K562 (cell line): ENCODE measurements at regions not wholly inside any gene's neighbourhood (a gene's known extent, or its start where the extent isn't known, plus 50 kb on each side); places are given as distances from the start of the nearest gene placed in this dataset.

ENCODE experiments used
- ATAC-seq: fragments of 200-7000 bp; cut with Tn5 transposase; 3 replicates; pipeline ENCODE4 v1.9.1; 2020; ENCODE audit warnings: moderate library complexity
- BruUV-seq: library from RNA; stranded (reverse); fragments of 400-500 nt; replicated peaks from 2 replicates; lab custom pipeline; 2021; lab: Mats Ljungman, UMichigan
- CTCF ChIA-PET: fragments of 300-600 bp; formaldehyde crosslinking; extraction: SDS; loops from one replicate; lab custom pipeline; 2021; ENCODE audit warnings: low intra/inter-chr PET ratio; lab: Yijun Ruan, JAX
- POLR2A ChIA-PET: fragments of 300-600, 350-650 bp; sonication (Branson Sonifier 250); formaldehyde crosslinking; extraction: SDS; loops from one replicate; lab custom pipeline; 2021; ENCODE audit warnings: antibody characterized with exemption, inconsistent platforms; lab: Yijun Ruan, JAX
- DNase-seq, 4 experiments: peaks; one replicate each; pipeline versions ENCODE4 v3.0.0 to v3.0.0-alpha.2; 2011 to 2018; ENCODE audit warnings: low spot score in 3 of 4, mixed read lengths in 3 of 4; ENCODE audit errors: extremely low read depth in 1 of 4
- FAIRE-seq: peaks from 2 replicates; lab custom pipeline; 2011; peaks lifted over from hg19 to GRCh38; lab: Jason Lieb, UNC
- H2AFZ ChIP-seq: 2 replicates; pipeline ENCODE4 v1.6.0; 2011; ENCODE audit warnings: low read depth, low read length, control low read depth, inconsistent platforms
- H3K27ac ChIP-seq: fragments of 200-600 bp; 3 replicates; pipeline ENCODE4 v1.8.0; 2011; ENCODE audit warnings: low read depth, mild to moderate bottlenecking, control low read depth, inconsistent platforms, low read length, moderate library complexity, mixed read lengths; ENCODE audit errors: extremely low read depth
- H3K27me3 ChIP-seq, 2 experiments: fragments of 300-600 bp in 1 of 2; 2 replicates in 1 of 2; 3 replicates in 1 of 2; pipeline versions ENCODE4 v1.6.0 to v1.8.0; 2011; ENCODE audit warnings: inconsistent platforms in 2 of 2, low read length in 2 of 2, mild to moderate bottlenecking in 1 of 2, mixed read lengths in 1 of 2, moderate library complexity in 1 of 2; ENCODE audit not compliant: control insufficient read depth in 2 of 2, insufficient read depth in 2 of 2
- H3K36me3 ChIP-seq: fragments of 300-600 bp; 3 replicates; pipeline ENCODE4 v1.8.0; 2011; ENCODE audit warnings: mild to moderate bottlenecking, low read length, inconsistent platforms; ENCODE audit not compliant: control insufficient read depth, insufficient read depth
- H3K4me1 ChIP-seq, 2 experiments: fragments of 200-600 bp in 1 of 2; replicated peaks in 1 of 2; 2 replicates in 1 of 2; 3 replicates in 1 of 2; pipeline versions ENCODE4 v1.5.1 to v1.8.0; 2011; ENCODE audit warnings: inconsistent platforms in 2 of 2, low read length in 2 of 2, mild to moderate bottlenecking in 1 of 2, mixed read lengths in 1 of 2, moderate library complexity in 1 of 2; ENCODE audit not compliant: control insufficient read depth in 2 of 2, insufficient read depth in 2 of 2
- H3K4me2 ChIP-seq: 2 replicates; pipeline ENCODE4 v1.6.1; 2011; ENCODE audit warnings: low read length, control low read depth, inconsistent platforms, mixed read lengths; ENCODE audit not compliant: insufficient read depth
- H3K4me3 ChIP-seq: fragments of 200-600 bp; sonication (generic), shearing (Covaris generic); 2 replicates; pipeline ENCODE4 v1.5.1; 2016; ENCODE audit warnings: control low read depth, inconsistent platforms
- H3K79me2 ChIP-seq: fragments of 200-600 bp; 3 replicates; pipeline ENCODE4 v1.8.0; 2011; ENCODE audit warnings: low read length, inconsistent platforms; ENCODE audit not compliant: control insufficient read depth, insufficient read depth
- H3K9ac ChIP-seq, 2 experiments: 2 replicates each; pipeline versions ENCODE4 v1.6.0 to v1.6.1; 2011; ENCODE audit warnings: low read depth in 2 of 2, low read length in 2 of 2, control low read depth in 1 of 2, inconsistent platforms in 1 of 2, mild to moderate bottlenecking in 1 of 2, mixed read lengths in 1 of 2; ENCODE audit not compliant: insufficient read depth in 1 of 2
- H3K9me1 ChIP-seq: one replicate; pipeline ENCODE4 v1.6.0; 2011; ENCODE audit warnings: inconsistent platforms, mild to moderate bottlenecking, low read length, moderate library complexity; ENCODE audit not compliant: control insufficient read depth, insufficient read depth
- H3K9me3 ChIP-seq: replicated peaks from 2 replicates; pipeline ENCODE4 v1.5.1; 2011; ENCODE audit warnings: low read depth, low read length, inconsistent platforms; ENCODE audit not compliant: control insufficient read depth, insufficient read depth
- H4K20me1 ChIP-seq: replicated peaks from 2 replicates; pipeline ENCODE4 v1.6.1; 2011; ENCODE audit warnings: low read length, inconsistent platforms, mixed read lengths; ENCODE audit not compliant: control insufficient read depth, insufficient read depth
- ARID1B ChIP-seq: fragments of 450-650 bp; IDR thresholded peaks from 2 replicates; pipeline ENCODE4 v1.6.1; 2016; ENCODE audit warnings: antibody characterized with exemption, mild to moderate bottlenecking, inconsistent platforms
- BCOR ChIP-seq: fragments of 450-650 bp; IDR thresholded peaks from 2 replicates; pipeline ENCODE4 v1.6.1; 2016
- BMI1 ChIP-seq: fragments of 150-350 bp; IDR thresholded peaks from 2 replicates; pipeline ENCODE4 v1.6.1; 2014; ENCODE audit warnings: low read length
- CHD1 ChIP-seq: fragments of 200-600 bp; sonication (generic); IDR thresholded peaks from one replicate; pipeline ENCODE4 v1.6.1; 2012; ENCODE audit warnings: mild to moderate bottlenecking, moderate library complexity, low read length, inconsistent platforms
- DIDO1 ChIP-seq: fragments of 450-650 bp; IDR thresholded peaks from 2 replicates; pipeline ENCODE4 v1.6.1; 2016; ENCODE audit warnings: low read depth, missing biosample characterization, missing genetic modification characterization
- ELF2 ChIP-seq: fragments of 250-450 bp; sonication (Bioruptor Pico); IDR thresholded peaks from 2 replicates; pipeline ENCODE4 v1.5.0; 2021; ENCODE audit warnings: mild to moderate bottlenecking
- GABPB2 ChIP-seq: fragments of 250-450 bp; sonication (Bioruptor Pico); conservative IDR thresholded peaks from 2 replicates; pipeline ENCODE4 v1.5.1; 2021; ENCODE audit warnings: mild to moderate bottlenecking
- MLX ChIP-seq, 2 experiments: fragments of 450-650 bp in 1 of 2; sonication (generic) in 1 of 2; formaldehyde crosslinking; conservative IDR thresholded peaks; 2 replicates each; pipeline versions ENCODE4 v1.4.0 to v1.8.1; 2020 to 2022; ENCODE audit warnings: mild to moderate bottlenecking in 1 of 2, missing genetic modification reagents in 1 of 2
- NCOA2 ChIP-seq, 2 experiments: fragments of 450-650 bp; IDR thresholded peaks; 2 replicates each; pipeline ENCODE4 v1.6.1; 2018; ENCODE audit warnings: mild to moderate bottlenecking in 2 of 2, moderate library complexity in 1 of 2; ENCODE audit not compliant: partially characterized antibody in 2 of 2
- SP1 ChIP-seq: sonication (generic); formaldehyde crosslinking; IDR thresholded peaks from 2 replicates; pipeline ENCODE4 v1.8.1; 2022; ENCODE audit warnings: mild to moderate bottlenecking, missing genetic modification reagents
- TEAD2 ChIP-seq: fragments of 450-650 bp; IDR thresholded peaks from 2 replicates; pipeline ENCODE4 v1.6.1; 2016; ENCODE audit warnings: missing genetic modification characterization, control low read depth, missing compliant biosample characterization
- TFAM ChIP-seq: fragments of 250-450 bp; sonication (Bioruptor Pico); conservative IDR thresholded peaks from 2 replicates; pipeline ENCODE4 v1.5.0; 2021; ENCODE audit warnings: mild to moderate bottlenecking, moderate library complexity
- TFE3 ChIP-seq: fragments of 450-650 bp; formaldehyde crosslinking; IDR thresholded peaks from 2 replicates; pipeline ENCODE4 v1.4.0; 2020; ENCODE audit warnings: mild to moderate bottlenecking, mixed read lengths
- UBTF ChIP-seq, 2 experiments: IDR thresholded peaks; 2 replicates each; pipeline ENCODE4 v1.6.1; 2012; ENCODE audit warnings: improper control_type of control experiment in 2 of 2, low read depth in 2 of 2, low read length in 2 of 2, borderline replicate concordance in 1 of 2
- ZBTB33 ChIP-seq: sonication (generic); formaldehyde crosslinking; IDR thresholded peaks from 2 replicates; pipeline ENCODE4 v1.8.1; 2023; ENCODE audit warnings: mild to moderate bottlenecking, missing genetic modification reagents
- ZNF253 ChIP-seq: fragments of 250-450 bp; sonication (Bioruptor Pico); conservative IDR thresholded peaks from 2 replicates; pipeline ENCODE4 v1.6.1; 2021; ENCODE audit warnings: mild to moderate bottlenecking
- ZNF699 ChIP-seq: fragments of 250-450 bp; sonication (Bioruptor Pico); IDR thresholded peaks from 2 replicates; pipeline ENCODE4 v1.8.0; 2021; ENCODE audit warnings: mild to moderate bottlenecking, moderate library complexity; ENCODE audit not compliant: insufficient replicate concordance
- in situ Hi-C: fragments of 300-500 bp; cut with MboI; formaldehyde crosslinking; loops from 4 replicates; pipeline ENCODE4 v1.15.0; 2018; ENCODE audit warnings: inconsistent platforms, mixed read lengths
- intact Hi-C: fragments of 100-400 bp; cut with micrococcal nuclease; formaldehyde crosslinking; loops from 2 replicates; pipeline ENCODE4 v1.14.2; 2022

- ChIA-PET CTCF (no interaction called here), POLR2A (no interaction called here)
- no peak overlapping the region for H2AFZ ChIP-seq
- FAIRE-seq, result no peak
- no peak overlapping the region for H3K4me3 ChIP-seq
- no peaks in the 10 kb centered on the region for H3K27me3 ChIP-seq
- no peaks in the 10 kb centered on the region for H3K4me1 ChIP-seq
- H3K9me3 ChIP-seq, result no peaks in the 10 kb centered on the region
- H3K36me3 ChIP-seq, result no peaks in the 10 kb centered on the region
- BruUV-seq, result no TSS peak
- no peak overlapping the region for H3K27ac ChIP-seq
- in situ Hi-C loops, result no loop called here
- intact Hi-C loops, result no loop called here
- no peaks in the 10 kb centered on the region for H3K79me2 ChIP-seq
- H3K9ac ChIP-seq, result no peak overlapping the region
- DNase-seq, result no peak
- no peaks in the 10 kb centered on the region for H3K9me1 ChIP-seq
- no peak for TF ChIP-seq TFAM (CRISPR knock-in tag)
- TF ChIP-seq UBTF (IDR thresholded peaks at IDR 0.05; ENCODE audit: borderline replicate concordance in 1 of 2, low read depth in 2 of 2, low read length in 2 of 2), result no peak
- no peak for TF ChIP-seq ZNF253 (CRISPR knock-in tag)
- no peak for TF ChIP-seq MLX (CRISPR knock-in tag; conservative IDR thresholded peaks at IDR 0.05)
- TF ChIP-seq SP1 (CRISPR knock-in tag), result no peak
- TF ChIP-seq ZBTB33 (CRISPR knock-in tag), result no peak
- TF ChIP-seq ARID1B, result no peak
- no peak for TF ChIP-seq CHD1
- TF ChIP-seq ELF2, result no peak
- no peak for TF ChIP-seq GABPB2 (CRISPR knock-in tag)
- TF ChIP-seq DIDO1 (tag), result no peak
- no peak for TF ChIP-seq TEAD2 (tag)
- TF ChIP-seq BMI1, result no peak
- TF ChIP-seq BCOR, result no peak
- TF ChIP-seq TFE3 (CRISPR knock-in tag), result no peak
- no peak for TF ChIP-seq ZNF699 (CRISPR knock-in tag)
- TF ChIP-seq NCOA2 (IDR thresholded peaks at IDR 0.05; ENCODE audit: partially characterized antibody in 2 of 2), result no peak
- no peaks in the 10 kb centered on the region for H4K20me1 ChIP-seq
- ATAC-seq, result no peak
- no peak overlapping the region for H3K4me2 ChIP-seq
Measured at GRCh38 chr5:117486879-117487391, 912.3 kb upstream of the SEMA6A start.
